H1 (cell line): ENCODE measurements at regions not wholly inside any gene's neighbourhood (a gene's known extent, or its start where the extent isn't known, plus 50 kb on each side); places are given as distances from the start of the nearest gene placed in this dataset.

Source experiments
- CHD2 ChIP-seq: IDR thresholded peaks from 2 replicates; pipeline ENCODE4 v1.6.1; 2012; ENCODE audit warnings: low read length, improper control_type of control experiment
- KDM5A ChIP-seq: fragments of 200-600 bp; IDR thresholded peaks from 2 replicates; pipeline ENCODE4 v1.7.1; 2012; ENCODE audit warnings: mild to moderate bottlenecking, low read length, inconsistent platforms, mixed read lengths
- NRF1 ChIP-seq: IDR thresholded peaks from 2 replicates; pipeline ENCODE4 v1.6.1; 2011; ENCODE audit warnings: mild to moderate bottlenecking, low read depth, low read length, improper control_type of control experiment
- SP1 ChIP-seq: IDR thresholded peaks from 2 replicates; pipeline ENCODE4 v1.6.1; 2011; ENCODE audit warnings: low read depth, low read length
- TAF7 ChIP-seq: optimal IDR thresholded peaks from 2 replicates; pipeline ENCODE3; 2011; ENCODE audit warnings: low read depth, mild to moderate bottlenecking, inconsistent platforms, low read length, moderate library complexity, borderline replicate concordance
- TBP ChIP-seq: IDR thresholded peaks from 2 replicates; pipeline ENCODE4 v1.6.1; 2011; ENCODE audit warnings: low read depth, low read length, improper control_type of control experiment
- TEAD4 ChIP-seq: IDR thresholded peaks from 2 replicates; pipeline ENCODE4 v1.6.1; 2012; ENCODE audit warnings: low read depth, low read length, inconsistent platforms, mixed read lengths
- TF ChIP-seq, protein P1 (sequence below): fragments of 300-600 bp; sonication (generic); IDR thresholded peaks from 2 replicates; pipeline ENCODE4 v1.7.1; 2012; ENCODE audit warnings: low read length, moderate library complexity, mild to moderate bottlenecking, inconsistent platforms; ENCODE audit not compliant: insufficient replicate concordance

GRCh38 chr2:143939626-143940330, 580.1 kb downstream of the ZEB2 start (continued):
- TF ChIP-seq, protein P1, sequence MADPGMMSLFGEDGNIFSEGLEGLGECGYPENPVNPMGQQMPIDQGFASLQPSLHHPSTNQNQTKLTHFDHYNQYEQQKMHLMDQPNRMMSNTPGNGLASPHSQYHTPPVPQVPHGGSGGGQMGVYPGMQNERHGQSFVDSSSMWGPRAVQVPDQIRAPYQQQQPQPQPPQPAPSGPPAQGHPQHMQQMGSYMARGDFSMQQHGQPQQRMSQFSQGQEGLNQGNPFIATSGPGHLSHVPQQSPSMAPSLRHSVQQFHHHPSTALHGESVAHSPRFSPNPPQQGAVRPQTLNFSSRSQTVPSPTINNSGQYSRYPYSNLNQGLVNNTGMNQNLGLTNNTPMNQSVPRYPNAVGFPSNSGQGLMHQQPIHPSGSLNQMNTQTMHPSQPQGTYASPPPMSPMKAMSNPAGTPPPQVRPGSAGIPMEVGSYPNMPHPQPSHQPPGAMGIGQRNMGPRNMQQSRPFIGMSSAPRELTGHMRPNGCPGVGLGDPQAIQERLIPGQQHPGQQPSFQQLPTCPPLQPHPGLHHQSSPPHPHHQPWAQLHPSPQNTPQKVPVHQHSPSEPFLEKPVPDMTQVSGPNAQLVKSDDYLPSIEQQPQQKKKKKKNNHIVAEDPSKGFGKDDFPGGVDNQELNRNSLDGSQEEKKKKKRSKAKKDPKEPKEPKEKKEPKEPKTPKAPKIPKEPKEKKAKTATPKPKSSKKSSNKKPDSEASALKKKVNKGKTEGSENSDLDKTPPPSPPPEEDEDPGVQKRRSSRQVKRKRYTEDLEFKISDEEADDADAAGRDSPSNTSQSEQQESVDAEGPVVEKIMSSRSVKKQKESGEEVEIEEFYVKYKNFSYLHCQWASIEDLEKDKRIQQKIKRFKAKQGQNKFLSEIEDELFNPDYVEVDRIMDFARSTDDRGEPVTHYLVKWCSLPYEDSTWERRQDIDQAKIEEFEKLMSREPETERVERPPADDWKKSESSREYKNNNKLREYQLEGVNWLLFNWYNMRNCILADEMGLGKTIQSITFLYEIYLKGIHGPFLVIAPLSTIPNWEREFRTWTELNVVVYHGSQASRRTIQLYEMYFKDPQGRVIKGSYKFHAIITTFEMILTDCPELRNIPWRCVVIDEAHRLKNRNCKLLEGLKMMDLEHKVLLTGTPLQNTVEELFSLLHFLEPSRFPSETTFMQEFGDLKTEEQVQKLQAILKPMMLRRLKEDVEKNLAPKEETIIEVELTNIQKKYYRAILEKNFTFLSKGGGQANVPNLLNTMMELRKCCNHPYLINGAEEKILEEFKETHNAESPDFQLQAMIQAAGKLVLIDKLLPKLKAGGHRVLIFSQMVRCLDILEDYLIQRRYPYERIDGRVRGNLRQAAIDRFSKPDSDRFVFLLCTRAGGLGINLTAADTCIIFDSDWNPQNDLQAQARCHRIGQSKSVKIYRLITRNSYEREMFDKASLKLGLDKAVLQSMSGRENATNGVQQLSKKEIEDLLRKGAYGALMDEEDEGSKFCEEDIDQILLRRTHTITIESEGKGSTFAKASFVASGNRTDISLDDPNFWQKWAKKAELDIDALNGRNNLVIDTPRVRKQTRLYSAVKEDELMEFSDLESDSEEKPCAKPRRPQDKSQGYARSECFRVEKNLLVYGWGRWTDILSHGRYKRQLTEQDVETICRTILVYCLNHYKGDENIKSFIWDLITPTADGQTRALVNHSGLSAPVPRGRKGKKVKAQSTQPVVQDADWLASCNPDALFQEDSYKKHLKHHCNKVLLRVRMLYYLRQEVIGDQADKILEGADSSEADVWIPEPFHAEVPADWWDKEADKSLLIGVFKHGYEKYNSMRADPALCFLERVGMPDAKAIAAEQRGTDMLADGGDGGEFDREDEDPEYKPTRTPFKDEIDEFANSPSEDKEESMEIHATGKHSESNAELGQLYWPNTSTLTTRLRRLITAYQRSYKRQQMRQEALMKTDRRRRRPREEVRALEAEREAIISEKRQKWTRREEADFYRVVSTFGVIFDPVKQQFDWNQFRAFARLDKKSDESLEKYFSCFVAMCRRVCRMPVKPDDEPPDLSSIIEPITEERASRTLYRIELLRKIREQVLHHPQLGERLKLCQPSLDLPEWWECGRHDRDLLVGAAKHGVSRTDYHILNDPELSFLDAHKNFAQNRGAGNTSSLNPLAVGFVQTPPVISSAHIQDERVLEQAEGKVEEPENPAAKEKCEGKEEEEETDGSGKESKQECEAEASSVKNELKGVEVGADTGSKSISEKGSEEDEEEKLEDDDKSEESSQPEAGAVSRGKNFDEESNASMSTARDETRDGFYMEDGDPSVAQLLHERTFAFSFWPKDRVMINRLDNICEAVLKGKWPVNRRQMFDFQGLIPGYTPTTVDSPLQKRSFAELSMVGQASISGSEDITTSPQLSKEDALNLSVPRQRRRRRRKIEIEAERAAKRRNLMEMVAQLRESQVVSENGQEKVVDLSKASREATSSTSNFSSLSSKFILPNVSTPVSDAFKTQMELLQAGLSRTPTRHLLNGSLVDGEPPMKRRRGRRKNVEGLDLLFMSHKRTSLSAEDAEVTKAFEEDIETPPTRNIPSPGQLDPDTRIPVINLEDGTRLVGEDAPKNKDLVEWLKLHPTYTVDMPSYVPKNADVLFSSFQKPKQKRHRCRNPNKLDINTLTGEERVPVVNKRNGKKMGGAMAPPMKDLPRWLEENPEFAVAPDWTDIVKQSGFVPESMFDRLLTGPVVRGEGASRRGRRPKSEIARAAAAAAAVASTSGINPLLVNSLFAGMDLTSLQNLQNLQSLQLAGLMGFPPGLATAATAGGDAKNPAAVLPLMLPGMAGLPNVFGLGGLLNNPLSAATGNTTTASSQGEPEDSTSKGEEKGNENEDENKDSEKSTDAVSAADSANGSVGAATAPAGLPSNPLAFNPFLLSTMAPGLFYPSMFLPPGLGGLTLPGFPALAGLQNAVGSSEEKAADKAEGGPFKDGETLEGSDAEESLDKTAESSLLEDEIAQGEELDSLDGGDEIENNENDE, result no peak
- TF ChIP-seq KDM5A, result no peak
- no peak for TF ChIP-seq TAF7
- TF ChIP-seq TEAD4, result no peak
- TF ChIP-seq SP1, result no peak
- TF ChIP-seq CHD2, result no peak
- no peak for TF ChIP-seq TBP
- no peak for TF ChIP-seq NRF1
